ENCODE measurements at regions not wholly inside any gene's neighbourhood (a gene's known extent, or its start where the extent isn't known, plus 50 kb on each side); places are given as distances from the start of the nearest gene placed in this dataset.

DNA sequence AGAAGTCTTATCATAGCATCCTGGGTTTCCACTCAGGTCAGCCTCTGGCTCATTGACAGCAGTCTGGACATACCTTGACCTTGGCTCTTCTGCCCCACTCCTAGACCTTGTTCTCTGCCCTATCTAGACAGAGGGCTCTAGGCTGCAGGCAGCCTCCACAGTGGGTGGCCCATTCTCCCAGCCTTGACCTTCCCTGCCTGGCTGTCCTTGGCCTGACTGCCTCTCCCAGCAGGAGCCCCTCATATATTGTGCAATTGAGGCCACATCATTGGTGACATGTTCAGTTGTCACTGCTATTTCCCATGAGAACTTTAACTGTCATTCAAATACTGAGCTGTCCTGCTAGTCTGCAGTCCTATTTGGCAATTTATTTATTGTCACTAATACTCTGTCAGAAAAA lies 503.4 kb downstream of the PLXNA4 start:
- dilution Hi-C loops (cut with MboI; ENCODE audit: extremely low pct_ligation_motif_present, low sequenced_read_pairs), result no loop called here
- H3K9me1 ChIP-seq (replicated peaks; ENCODE audit: control insufficient read depth, extremely low read depth, insufficient read depth, low read length), result no peaks in the 10 kb centered on the region
- DNase-seq (ENCODE audit: low read depth, low spot score) (no peak), FAIRE-seq (no peak)
- BruUV-seq (replicated peaks), result no TSS peak
- H3K79me2 ChIP-seq (ENCODE audit: control insufficient read depth, insufficient read depth, low read length), result no peaks in the 10 kb centered on the region
- no peak overlapping the region for H2AFZ ChIP-seq (ENCODE audit: low read depth, low read length)
- no peak overlapping the region for H3K4me2 ChIP-seq (ENCODE audit: insufficient read depth, low read length)
- no peaks in the 10 kb centered on the region for H3K4me1 ChIP-seq (ENCODE audit: control insufficient read depth, extremely low read depth, insufficient read depth, low read length)
- peaks cover 7 to 11% of the 10 kb centered on the region in 2 experiments for H3K27me3 ChIP-seq (ENCODE audit: control insufficient read depth in 2 of 2, insufficient read depth in 2 of 2, low read length in 2 of 2)
- ChIA-PET CTCF (no interaction called here), POLR2A (no interaction called here)
- H3K27ac ChIP-seq (ENCODE audit: insufficient read depth, low read depth, low read length), result no peak overlapping the region
- H3K4me3 ChIP-seq (replicated peaks in 1 of 3; ENCODE audit: insufficient read depth in 1 of 3, low read depth in 1 of 3, low read length in 3 of 3), result no peak overlapping the region
- no peaks in the 10 kb centered on the region for H4K20me1 ChIP-seq (replicated peaks; ENCODE audit: control insufficient read depth, extremely low read depth, insufficient read depth, low read length)
- no peak overlapping the region for H3K9ac ChIP-seq (replicated peaks; ENCODE audit: extremely low read depth, insufficient read depth, low read length)
- no peak for TF ChIP-seq POLR2A (IDR thresholded peaks at IDR 0.05; ENCODE audit: low read depth, low read length)
- no peak for TF ChIP-seq JUN (IDR thresholded peaks at IDR 0.05; ENCODE audit: borderline replicate concordance, insufficient read depth, insufficient read length, low read depth)
- no peak for TF ChIP-seq MAX (IDR thresholded peaks at IDR 0.05; ENCODE audit: insufficient read depth, insufficient read length)
- TF ChIP-seq FOS (IDR thresholded peaks at IDR 0.05; ENCODE audit: borderline replicate concordance, insufficient read depth, low read length), result no peak
- no peak for TF ChIP-seq EZH2 (IDR thresholded peaks at IDR 0.05; ENCODE audit: borderline replicate concordance, low read depth, low read length, severe bottlenecking)
- no peak for TF ChIP-seq CTCF (IDR thresholded peaks at IDR 0.05; ENCODE audit: extremely low read depth in 1 of 2, insufficient read depth in 1 of 2, low read depth in 1 of 2, low read length in 2 of 2)
- no peak for TF ChIP-seq GATA2 (IDR thresholded peaks at IDR 0.05; ENCODE audit: insufficient read depth, insufficient read length, low read depth, low read length)
- no peak for TF ChIP-seq POLR2AphosphoS5 (IDR thresholded peaks at IDR 0.05; ENCODE audit: insufficient read depth, low read depth, low read length)
- TF ChIP-seq MYC (IDR thresholded peaks at IDR 0.05; ENCODE audit: low read depth, low read length), result no peak
- no peaks in the 10 kb centered on the region for H3K9me3 ChIP-seq (replicated peaks; ENCODE audit: control insufficient read depth, insufficient read depth, low read length)
- H3K36me3 ChIP-seq (ENCODE audit: control insufficient read depth in 2 of 2, extremely low read depth in 1 of 2, insufficient read depth in 2 of 2, low read length in 2 of 2), result no peaks in the 10 kb centered on the region
- intact Hi-C loops (cut with micrococcal nuclease), result no loop called here
